ENCODE measurements at regions not wholly inside any gene's neighbourhood (a gene's known extent, or its start where the extent isn't known, plus 50 kb on each side); places are given as distances from the start of the nearest gene placed in this dataset.
A peak's percentile ranks its signal among the peaks of the same experiment; 100 is the strongest.

- no peak for DNase-seq
Measured at GRCh38 chr12:126337556-126338441, 1272.6 kb downstream of the AACS start.

- no peak for DNase-seq
Measured at GRCh38 chr12:126342866-126343265, 1277.6 kb downstream of the AACS start.

- DNase-seq, result no peak
Measured at GRCh38 chr12:126343321-126343720, 1278.1 kb downstream of the AACS start.

GRCh38 chr12:126346087-126346486, 1280.9 kb downstream of the AACS start:
- DNase-seq, result no peak

- DNase-seq, result no peak
Measured at GRCh38 chr12:126347421-126347820, 1282.2 kb downstream of the AACS start.

GRCh38 chr12:126349383-126349782, 1284.1 kb downstream of the AACS start:
- DNase-seq, result no peak

GRCh38 chr12:126353604-126354003, 1288.4 kb downstream of the AACS start:
- DNase-seq, result no peak

GRCh38 chr12:126354633-126355032, 1289.4 kb downstream of the AACS start:
- no peak for DNase-seq

- DNase-seq, result no peak
Measured at GRCh38 chr12:126355346-126355745, 1290.1 kb downstream of the AACS start.

- DNase-seq, result no peak
Measured at GRCh38 chr12:126358806-126359205, 1293.6 kb downstream of the AACS start.

GRCh38 chr12:126359216-126359615, 1294.0 kb downstream of the AACS start:
- no peak for DNase-seq

- no peak for DNase-seq
Measured at GRCh38 chr12:126361804-126362203, 1296.6 kb downstream of the AACS start.

- no peak for DNase-seq
Measured at GRCh38 chr12:126362493-126362892, 1297.3 kb downstream of the AACS start.

- no peak for DNase-seq
Measured at GRCh38 chr12:126362964-126363363, 1297.7 kb downstream of the AACS start.

GRCh38 chr12:126369487-126370463, 1304.5 kb downstream of the AACS start:
- no peak for DNase-seq

- no peak for DNase-seq
Measured at GRCh38 chr12:126383506-126383905, 1318.3 kb downstream of the AACS start.

- peak; percentile 3 for DNase-seq
Measured at GRCh38 chr12:126384026-126384564, 1318.9 kb downstream of the AACS start.

GRCh38 chr12:126385785-126386184, 1320.5 kb downstream of the AACS start:
- no peak for DNase-seq

- no peak for DNase-seq
Measured at GRCh38 chr12:126389220-126389841, 1324.1 kb downstream of the AACS start.

- DNase-seq, result no peak
Measured at GRCh38 chr12:126389961-126390360, 1324.7 kb downstream of the AACS start.

- no peak for DNase-seq
Measured at GRCh38 chr12:126390969-126391566, 1325.8 kb downstream of the AACS start.

GRCh38 chr12:126396536-126396935, 1331.3 kb downstream of the AACS start:
- DNase-seq, result no peak
